ENCODE measurements at regions not wholly inside any gene's neighbourhood (a gene's known extent, or its start where the extent isn't known, plus 50 kb on each side); places are given as distances from the start of the nearest gene placed in this dataset.

- DNase-seq = no peak
These were observed 173.9 kb upstream of the GRIP1 start for GRCh38 chr12:66852765-66853164.

- DNase-seq = no peak
These were observed 181.0 kb upstream of the GRIP1 start for GRCh38 chr12:66859751-66860440.

GRCh38 chr12:66860752-66861750 lies 182.2 kb upstream of the GRIP1 start:
- DNase-seq = peak; percentile 78

- no peak for DNase-seq
These were observed 183.6 kb upstream of the GRIP1 start for GRCh38 chr12:66862356-66862985.

GRCh38 chr12:66863276-66863675 lies 184.4 kb upstream of the GRIP1 start:
- DNase-seq = no peak

- no peak for DNase-seq
These were observed 199.0 kb upstream of the GRIP1 start for GRCh38 chr12:66877925-66878324.

- no peak for DNase-seq
These were observed 200.5 kb upstream of the GRIP1 start for GRCh38 chr12:66879409-66879808.

- no peak for DNase-seq
These were observed 202.5 kb upstream of the GRIP1 start for GRCh38 chr12:66881386-66881785.

- no peak for DNase-seq
These were observed 205.2 kb upstream of the GRIP1 start for GRCh38 chr12:66884091-66884490.

GRCh38 chr12:66885115-66885875 lies 206.4 kb upstream of the GRIP1 start:
- DNase-seq = no peak

- DNase-seq = no peak
These were observed 217.9 kb upstream of the GRIP1 start for GRCh38 chr12:66896797-66897196.

GRCh38 chr12:66898700-66899469 lies 220.0 kb upstream of the GRIP1 start:
- DNase-seq = no peak

GRCh38 chr12:66899588-66899987 lies 220.7 kb upstream of the GRIP1 start:
- no peak for DNase-seq

- DNase-seq = no peak
These were observed 221.7 kb upstream of the GRIP1 start for GRCh38 chr12:66900616-66901015.

GRCh38 chr12:66901138-66901932 lies 222.5 kb upstream of the GRIP1 start:
- DNase-seq = no peak

GRCh38 chr12:66902020-66902419 lies 223.1 kb upstream of the GRIP1 start:
- no peak for DNase-seq

GRCh38 chr12:66903782-66904396 lies 225.0 kb upstream of the GRIP1 start:
- DNase-seq = no peak

GRCh38 chr12:66905201-66905600 lies 226.3 kb upstream of the GRIP1 start:
- DNase-seq = no peak

- DNase-seq = no peak
These were observed 231.6 kb upstream of the GRIP1 start for GRCh38 chr12:66910366-66910974.

- no peak for DNase-seq
These were observed 236.5 kb upstream of the GRIP1 start for GRCh38 chr12:66915306-66915904.

Data from stimulated activated CD8-positive, alpha-beta memory T cell treated with anti-CD3 and anti-CD28 coated beads, Interleukin-4, amount 100 ng/mL, for 48 hours (primary cell).